ENCODE measurements at regions not wholly inside any gene's neighbourhood (a gene's known extent, or its start where the extent isn't known, plus 50 kb on each side); places are given as distances from the start of the nearest gene placed in this dataset.

DNA sequence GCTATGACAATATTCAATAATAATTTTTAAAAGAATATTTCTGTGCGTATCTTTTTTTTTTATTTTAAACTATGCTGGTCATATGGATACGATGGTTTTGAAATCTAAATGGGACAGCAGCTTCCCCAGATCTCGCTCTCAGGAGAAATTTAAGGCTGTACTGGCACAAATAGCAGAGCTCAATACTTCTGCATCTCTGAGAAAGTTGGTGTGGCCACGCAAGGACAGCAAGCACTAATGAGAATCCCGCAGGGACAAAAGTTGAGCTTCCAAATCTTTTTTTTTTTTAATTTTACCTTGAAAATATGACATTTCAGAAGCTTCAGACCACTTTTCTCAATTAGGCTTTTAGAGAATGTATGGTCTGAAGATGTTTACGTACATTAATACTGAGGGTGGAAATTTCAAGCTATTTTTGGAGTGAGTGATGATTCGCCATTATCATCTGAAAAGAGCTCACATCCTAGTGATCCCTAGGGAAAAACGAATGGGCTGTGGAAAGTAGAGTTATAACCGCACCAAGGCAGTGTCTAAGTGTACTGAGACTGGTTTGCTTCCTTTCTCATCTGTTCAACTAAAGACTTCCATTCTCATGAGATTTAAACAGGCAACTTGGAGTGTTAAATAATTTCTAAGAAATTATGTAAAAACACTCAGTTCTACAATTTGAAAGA is 840.0 kb downstream of the C6orf118 start:
- H3K27me3 ChIP-seq = no peaks in the 10 kb centered on the region
- intact Hi-C loops (cut with DNase I; ENCODE audit: low total_unique reads) = no loop called here
- 77 to 78% methylated on average over 9 of the region's 9 CpGs for WGBS, 2 donors (ENCODE audit: low coverage in 1 of 2)

GRCh38 chr6:164455835-164456234 is 853.6 kb downstream of the C6orf118 start:
- H3K9me3 ChIP-seq = peaks cover 0 to 5% of the 10 kb centered on the region in 2 donors
- no peak overlapping the region for H3K27ac ChIP-seq
- TF ChIP-seq EP300 (IDR thresholded peaks at IDR 0.05; ENCODE audit: low read depth) (no peak), POLR2AphosphoS5 (IDR thresholded peaks at IDR 0.05) (no peak), POLR2A (IDR thresholded peaks at IDR 0.05) (no peak)
- TF ChIP-seq, protein P1, sequence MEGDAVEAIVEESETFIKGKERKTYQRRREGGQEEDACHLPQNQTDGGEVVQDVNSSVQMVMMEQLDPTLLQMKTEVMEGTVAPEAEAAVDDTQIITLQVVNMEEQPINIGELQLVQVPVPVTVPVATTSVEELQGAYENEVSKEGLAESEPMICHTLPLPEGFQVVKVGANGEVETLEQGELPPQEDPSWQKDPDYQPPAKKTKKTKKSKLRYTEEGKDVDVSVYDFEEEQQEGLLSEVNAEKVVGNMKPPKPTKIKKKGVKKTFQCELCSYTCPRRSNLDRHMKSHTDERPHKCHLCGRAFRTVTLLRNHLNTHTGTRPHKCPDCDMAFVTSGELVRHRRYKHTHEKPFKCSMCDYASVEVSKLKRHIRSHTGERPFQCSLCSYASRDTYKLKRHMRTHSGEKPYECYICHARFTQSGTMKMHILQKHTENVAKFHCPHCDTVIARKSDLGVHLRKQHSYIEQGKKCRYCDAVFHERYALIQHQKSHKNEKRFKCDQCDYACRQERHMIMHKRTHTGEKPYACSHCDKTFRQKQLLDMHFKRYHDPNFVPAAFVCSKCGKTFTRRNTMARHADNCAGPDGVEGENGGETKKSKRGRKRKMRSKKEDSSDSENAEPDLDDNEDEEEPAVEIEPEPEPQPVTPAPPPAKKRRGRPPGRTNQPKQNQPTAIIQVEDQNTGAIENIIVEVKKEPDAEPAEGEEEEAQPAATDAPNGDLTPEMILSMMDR (IDR thresholded peaks at IDR 0.05) = no peak
- no peaks in the 10 kb centered on the region for H3K27me3 ChIP-seq
- in situ Hi-C loops (cut with MboI; ENCODE audit: low pct_ligation_motif_present in 1 of 4, low pct_unique_long_range_greater_than_20kb in 1 of 4, low sequenced_read_pairs in 3 of 4) (no loop called here), intact Hi-C loops (cut with DNase I; ENCODE audit: low total_unique reads) (no loop called here)
- H3K4me3 ChIP-seq = no peak overlapping the region
- DNase-seq = no peak
- H3K36me3 ChIP-seq = no peaks in the 10 kb centered on the region
- no peaks in the 10 kb centered on the region for H3K4me1 ChIP-seq
- WGBS, 2 donors (ENCODE audit: low coverage in 1 of 2) = 75 to 85% methylated on average over 2 to 9 of the region's 9 CpGs

More for the DNA sequence above, 840.0 kb downstream of the C6orf118 start:
- in situ Hi-C loops (cut with MboI; ENCODE audit: low pct_ligation_motif_present in 1 of 4, low pct_unique_long_range_greater_than_20kb in 1 of 4, low sequenced_read_pairs in 3 of 4) = no loop called here
- Histone ChIP-seq H3K4me1 (no peaks in the 10 kb centered on the region), H3K9me3 (no peaks in the 10 kb centered on the region), H3K4me3 (no peak overlapping the region), H3K27ac (no peak overlapping the region), H3K36me3 (no peaks in the 10 kb centered on the region)
- no peak for DNase-seq
- TF ChIP-seq POLR2AphosphoS5 (IDR thresholded peaks at IDR 0.05) (no peak), EP300 (IDR thresholded peaks at IDR 0.05; ENCODE audit: low read depth) (no peak), POLR2A (IDR thresholded peaks at IDR 0.05) (no peak)
- TF ChIP-seq, protein P1 (IDR thresholded peaks at IDR 0.05) = no peak

DNA sequence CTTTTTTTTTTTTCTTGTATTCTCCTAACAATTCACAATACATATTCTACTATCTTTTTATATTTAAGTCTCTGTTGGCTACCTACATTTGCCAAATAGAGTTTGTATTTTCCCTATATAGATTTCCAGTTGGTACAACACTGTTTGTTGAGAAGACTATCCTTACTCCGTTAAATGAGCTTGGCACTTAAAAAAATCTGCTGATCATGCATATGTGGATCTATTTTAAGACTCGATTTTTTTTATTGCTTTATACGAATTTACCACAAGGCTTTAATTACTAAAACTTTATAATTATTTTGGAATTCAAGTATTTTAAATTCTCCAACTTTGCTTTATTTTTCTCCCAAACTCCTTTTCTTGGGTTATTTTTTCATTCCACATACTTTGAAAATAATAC is 855.6 kb downstream of the C6orf118 start:
- intact Hi-C loops (cut with DNase I; ENCODE audit: low total_unique reads) (no loop called here), in situ Hi-C loops (cut with MboI; ENCODE audit: low pct_ligation_motif_present in 1 of 4, low pct_unique_long_range_greater_than_20kb in 1 of 4, low sequenced_read_pairs in 3 of 4) (no loop called here)
- Histone ChIP-seq H3K4me1 (no peaks in the 10 kb centered on the region), H3K36me3 (no peaks in the 10 kb centered on the region), H3K4me3 (no peak overlapping the region), H3K27ac (no peak overlapping the region), H3K27me3 (no peaks in the 10 kb centered on the region), H3K9me3 (peaks cover 0 to 5% of the 10 kb centered on the region in 2 donors)
- WGBS, 2 donors (ENCODE audit: low coverage in 1 of 2) = 78 to 95% methylated on average over 3 of the region's 3 CpGs
- DNase-seq = no peak
- TF ChIP-seq, protein P1 (IDR thresholded peaks at IDR 0.05) = no peak
- TF ChIP-seq POLR2A (IDR thresholded peaks at IDR 0.05) (no peak), POLR2AphosphoS5 (IDR thresholded peaks at IDR 0.05) (no peak), EP300 (IDR thresholded peaks at IDR 0.05; ENCODE audit: low read depth) (no peak)

- no peak overlapping the region for H3K4me3 ChIP-seq
- peaks cover 6 to 11% of the 10 kb centered on the region in 2 donors for H3K9me3 ChIP-seq
- TF ChIP-seq POLR2AphosphoS5 (IDR thresholded peaks at IDR 0.05) (no peak), EP300 (IDR thresholded peaks at IDR 0.05; ENCODE audit: low read depth) (no peak), POLR2A (IDR thresholded peaks at IDR 0.05) (no peak)
- TF ChIP-seq, protein P1 (IDR thresholded peaks at IDR 0.05) = no peak
- H3K27ac ChIP-seq = no peak overlapping the region
- 87 to 94% methylated on average over 2 of the region's 2 CpGs for WGBS, 2 donors (ENCODE audit: low coverage in 1 of 2)
- no peaks in the 10 kb centered on the region for H3K36me3 ChIP-seq
- no peaks in the 10 kb centered on the region for H3K27me3 ChIP-seq
- intact Hi-C loops (cut with DNase I; ENCODE audit: low total_unique reads) = no loop called here
- no peak for DNase-seq
- no peaks in the 10 kb centered on the region for H3K4me1 ChIP-seq
- in situ Hi-C loops (cut with MboI; ENCODE audit: low pct_ligation_motif_present in 1 of 4, low pct_unique_long_range_greater_than_20kb in 1 of 4, low sequenced_read_pairs in 3 of 4) = no loop called here
Observed at GRCh38 chr6:164442572-164442971, 866.8 kb downstream of the C6orf118 start.
